ENCODE measurements at regions not wholly inside any gene's neighbourhood (a gene's known extent, or its start where the extent isn't known, plus 50 kb on each side); places are given as distances from the start of the nearest gene placed in this dataset.

GRCh38 chr2:122635686-122636085 is 880.2 kb downstream of the TSN start:
- no peak overlapping the region for H3K4me3 ChIP-seq
- H3K4me1 ChIP-seq: no peaks in the 10 kb centered on the region
- intact Hi-C loops (cut with DNase I): no loop called here
- WGBS, 2 donors: 4 to 12% methylated on average over 1 of the region's 1 CpG
- no peak for TF ChIP-seq POLR2A (IDR thresholded peaks at IDR 0.05)
- TF ChIP-seq CTCF (IDR thresholded peaks at IDR 0.05): no peak
- ATAC-seq: no peak
- H3K9me3 ChIP-seq: no peaks in the 10 kb centered on the region
- no peak overlapping the region for H3K27ac ChIP-seq
- no peak for DNase-seq
- H3K36me3 ChIP-seq (replicated peaks in 1 of 2; ENCODE audit: insufficient read depth in 1 of 2, low read depth in 2 of 2): no peaks in the 10 kb centered on the region
- H3K27me3 ChIP-seq: no peaks in the 10 kb centered on the region

- Histone ChIP-seq H3K27me3 (no peaks in the 10 kb centered on the region), H3K4me3 (no peak overlapping the region), H3K27ac (no peak overlapping the region), H3K4me1 (no peaks in the 10 kb centered on the region), H3K9me3 (no peaks in the 10 kb centered on the region), H3K36me3 (replicated peaks in 1 of 2; ENCODE audit: insufficient read depth in 1 of 2, low read depth in 2 of 2) (no peaks in the 10 kb centered on the region)
- intact Hi-C loops (cut with DNase I): no loop called here
- DNase-seq (no peak), ATAC-seq (no peak)
- TF ChIP-seq POLR2A (IDR thresholded peaks at IDR 0.05): no peak
- TF ChIP-seq CTCF (IDR thresholded peaks at IDR 0.05): no peak
Measured at GRCh38 chr2:122636097-122636496, 880.6 kb downstream of the TSN start.

GRCh38 chr2:122639176-122639575 is 883.7 kb downstream of the TSN start:
- 72 to 80% methylated on average over 4 of the region's 4 CpGs for WGBS, 2 donors
- H3K27me3 ChIP-seq: no peaks in the 10 kb centered on the region
- ATAC-seq: no peak
- H3K9me3 ChIP-seq: no peaks in the 10 kb centered on the region
- no peaks in the 10 kb centered on the region for H3K36me3 ChIP-seq (replicated peaks in 1 of 2; ENCODE audit: insufficient read depth in 1 of 2, low read depth in 2 of 2)
- DNase-seq: no peak
- no peaks in the 10 kb centered on the region for H3K4me1 ChIP-seq
- intact Hi-C loops (cut with DNase I): no loop called here
- TF ChIP-seq CTCF (IDR thresholded peaks at IDR 0.05) (no peak), POLR2A (IDR thresholded peaks at IDR 0.05) (no peak)
- no peak overlapping the region for H3K4me3 ChIP-seq
- H3K27ac ChIP-seq: no peak overlapping the region

- intact Hi-C loops (cut with DNase I): no loop called here
Measured at GRCh38 chr2:122639711-122640110, 884.3 kb downstream of the TSN start.

More at GRCh38 chr2:122639711-122640110, 884.3 kb downstream of the TSN start:
- no peak for TF ChIP-seq POLR2A (IDR thresholded peaks at IDR 0.05)
- TF ChIP-seq CTCF (IDR thresholded peaks at IDR 0.05): no peak
- Histone ChIP-seq H3K36me3 (replicated peaks in 1 of 2; ENCODE audit: insufficient read depth in 1 of 2, low read depth in 2 of 2) (no peaks in the 10 kb centered on the region), H3K9me3 (no peaks in the 10 kb centered on the region), H3K27me3 (no peaks in the 10 kb centered on the region), H3K4me1 (no peaks in the 10 kb centered on the region), H3K4me3 (no peak overlapping the region), H3K27ac (no peak overlapping the region)
- DNase-seq (no peak), ATAC-seq (no peak)
- WGBS, 2 donors: 68 to 69% methylated on average over 2 of the region's 2 CpGs

All from body of pancreas (tissue), 4 donors.